HuH-7 (cell line): ENCODE measurements at regions not wholly inside any gene's neighbourhood (a gene's known extent, or its start where the extent isn't known, plus 50 kb on each side); places are given as distances from the start of the nearest gene placed in this dataset.

ENCODE experiments used
- DNase-seq: peaks from one replicate; pipeline ENCODE4 v3.0.0; 2011; ENCODE audit warnings: low spot score

DNA sequence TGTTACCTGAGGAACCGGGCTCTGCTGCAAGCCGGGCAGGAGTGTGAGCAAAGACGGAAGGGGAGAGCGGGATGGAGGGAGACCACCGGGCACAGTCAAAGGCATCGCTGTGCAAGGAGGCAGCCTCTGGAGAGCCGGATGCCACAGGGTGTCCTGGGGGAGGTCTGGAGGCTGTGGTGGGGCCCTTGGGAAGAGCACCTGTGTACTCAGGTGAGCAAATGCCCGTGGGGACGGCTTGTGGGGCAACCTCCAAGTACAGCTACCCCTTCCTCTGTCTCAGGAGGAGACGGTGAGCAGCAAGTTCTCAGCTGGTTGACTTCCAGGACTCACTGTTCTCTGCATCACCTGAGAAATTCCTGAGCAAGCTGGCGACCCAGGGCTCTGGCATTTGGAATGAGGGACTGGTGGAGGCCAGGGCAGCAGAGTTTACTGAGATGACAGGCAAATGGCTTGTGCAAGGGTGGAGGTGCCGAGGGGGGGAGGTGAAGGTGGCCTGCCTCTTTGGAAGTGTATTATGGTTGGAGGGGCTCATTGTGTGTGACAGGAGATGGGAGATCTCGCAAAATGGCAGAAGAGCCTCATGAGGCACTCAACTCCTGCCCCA is 345.2 kb upstream of the SHH start:
- DNase-seq: no peak

GRCh38 chr7:156156734-156157408 is 344.6 kb upstream of the SHH start:
- peak; percentile 64 for DNase-seq

- no peak for DNase-seq
These were observed 343.9 kb upstream of the SHH start for GRCh38 chr7:156155988-156156733.

GRCh38 chr7:156153590-156153989 is 341.3 kb upstream of the SHH start:
- DNase-seq: no peak

DNA sequence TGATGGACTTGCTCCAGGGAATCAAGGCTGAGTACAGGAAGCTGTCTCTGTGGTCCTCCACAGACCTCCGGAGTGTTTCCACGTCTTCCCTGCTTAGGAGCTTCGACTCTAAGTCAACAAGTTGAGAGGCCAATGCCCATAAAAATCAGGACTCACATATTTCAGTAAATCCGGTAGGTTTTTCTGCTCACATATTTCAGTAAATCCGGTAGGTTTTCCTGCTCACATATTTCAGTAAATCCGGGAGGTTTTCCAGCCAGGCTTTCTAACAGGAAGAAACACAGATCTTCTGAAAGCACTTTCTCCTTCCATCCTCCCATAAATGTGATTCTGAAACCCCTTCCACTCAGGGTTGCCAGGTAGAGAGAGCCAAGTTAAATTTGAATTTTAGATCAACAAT is 340.1 kb upstream of the SHH start:
- no peak for DNase-seq

- DNase-seq: no peak
These were observed 339.4 kb upstream of the SHH start for GRCh38 chr7:156151658-156152057.

DNA sequence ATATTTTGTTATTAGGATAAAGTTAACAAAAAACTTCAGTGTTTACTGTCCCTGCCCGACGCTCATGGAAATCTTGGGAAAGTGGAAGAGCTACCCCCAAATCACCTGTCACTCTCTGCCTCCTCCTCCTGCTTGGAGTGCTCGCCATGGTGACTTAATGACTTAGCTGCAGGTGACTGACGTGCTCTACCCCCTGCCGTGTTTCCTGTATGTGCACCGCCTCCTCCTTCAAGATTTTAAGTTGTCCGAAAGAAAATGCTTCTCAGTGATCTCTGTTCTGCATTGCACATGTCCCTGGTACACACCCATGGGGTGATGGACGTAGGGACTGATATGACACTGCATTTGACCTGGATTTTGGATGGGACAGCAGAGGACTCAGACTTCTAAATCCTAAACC is 338.8 kb upstream of the SHH start:
- DNase-seq: no peak

- no peak for DNase-seq
These were observed 336.7 kb upstream of the SHH start for GRCh38 chr7:156148995-156149394.

DNA sequence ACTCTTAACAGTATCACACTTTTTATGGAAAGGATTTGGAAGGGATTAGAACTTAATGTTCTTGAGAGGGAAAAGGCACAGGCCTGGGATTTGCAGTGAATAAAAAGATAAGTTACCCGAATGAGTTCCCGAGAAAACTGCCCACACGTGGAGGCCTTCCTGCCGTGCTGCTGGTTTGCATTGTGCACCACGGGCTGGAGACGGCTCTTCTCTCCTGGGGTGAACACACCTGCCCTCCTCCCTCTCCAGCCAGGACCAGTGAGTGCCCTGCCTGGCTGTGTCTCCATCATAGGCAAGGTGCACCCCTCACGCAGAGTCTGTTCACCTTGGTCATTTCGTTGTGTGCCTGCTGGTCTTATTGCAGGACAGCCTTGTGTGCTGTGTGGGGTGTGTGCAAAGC is 336.3 kb upstream of the SHH start:
- DNase-seq: no peak

DNA sequence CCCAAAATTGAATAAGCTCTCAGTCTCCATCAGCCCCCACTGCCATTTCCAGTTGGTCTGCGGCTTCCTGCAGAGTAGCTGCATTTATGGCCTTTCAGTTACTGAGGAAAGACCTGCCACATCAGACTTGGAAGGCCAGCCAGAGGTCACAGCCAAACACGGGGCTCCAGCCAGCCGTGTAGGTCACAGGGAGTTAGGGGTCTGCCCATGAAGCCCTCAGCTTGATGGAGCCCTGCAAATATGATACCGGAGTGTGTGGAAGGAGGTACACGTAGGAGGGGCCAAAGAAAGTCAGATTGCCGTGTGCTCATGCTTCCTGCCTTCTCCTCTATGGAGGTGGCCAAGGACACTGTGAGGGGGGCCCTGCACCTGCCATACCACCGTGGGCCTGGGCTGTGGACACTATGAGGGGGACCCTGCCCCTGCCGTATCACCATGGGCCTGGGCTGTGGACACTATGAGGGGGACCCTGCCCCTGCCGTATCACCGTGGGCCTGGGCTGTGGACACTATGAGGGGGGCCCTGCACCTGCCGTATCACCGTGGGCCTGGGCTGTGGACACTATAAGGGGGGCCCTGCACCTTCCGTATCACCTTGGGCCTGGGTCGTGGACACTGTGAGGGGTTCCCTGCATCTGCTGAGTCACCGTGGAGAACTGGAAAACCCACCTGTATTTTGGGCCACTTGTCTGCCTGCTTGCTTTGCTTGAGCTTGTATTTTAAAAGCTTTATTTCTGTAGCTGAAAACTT is 335.7 kb upstream of the SHH start:
- no peak for DNase-seq

DNA sequence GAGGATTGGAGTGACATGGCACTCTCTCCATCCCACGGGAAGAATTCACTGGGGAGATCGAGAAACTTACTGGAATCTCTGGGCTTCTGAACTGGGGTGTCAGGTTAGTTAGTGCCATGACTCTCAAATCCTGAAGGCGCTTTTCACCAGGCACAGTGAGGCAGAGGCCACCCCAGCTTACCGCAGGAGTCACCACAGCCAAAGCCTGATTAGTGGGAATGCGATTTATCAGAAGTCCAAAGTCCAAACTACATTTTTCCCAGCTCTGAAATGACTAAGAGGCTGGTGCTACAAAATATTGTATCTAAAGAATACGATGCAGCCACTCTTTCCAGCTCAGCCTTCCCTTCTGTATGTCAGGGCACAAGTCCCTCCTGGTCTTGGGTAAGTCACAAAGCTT is 334.8 kb upstream of the SHH start:
- DNase-seq: no peak

DNA sequence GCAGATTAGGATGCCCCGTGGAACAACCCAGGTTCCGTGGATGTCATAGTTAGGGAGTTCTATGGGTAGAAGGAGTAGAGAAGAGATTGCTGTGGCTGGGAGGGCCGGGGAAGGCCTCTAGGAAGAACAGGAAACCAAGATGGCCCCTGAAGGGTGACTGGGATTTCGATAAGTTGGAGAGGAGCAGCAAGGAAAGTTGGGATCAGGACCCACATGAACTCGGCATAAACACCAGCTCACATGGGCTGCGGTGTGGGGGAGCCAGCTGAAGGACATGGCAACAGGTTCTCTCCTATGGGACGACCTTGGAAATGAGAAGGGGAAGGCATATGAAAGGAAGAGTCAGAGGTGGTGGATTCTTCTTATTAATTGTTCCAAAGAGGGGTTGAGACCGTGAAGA is 333.7 kb upstream of the SHH start:
- DNase-seq: no peak

DNA sequence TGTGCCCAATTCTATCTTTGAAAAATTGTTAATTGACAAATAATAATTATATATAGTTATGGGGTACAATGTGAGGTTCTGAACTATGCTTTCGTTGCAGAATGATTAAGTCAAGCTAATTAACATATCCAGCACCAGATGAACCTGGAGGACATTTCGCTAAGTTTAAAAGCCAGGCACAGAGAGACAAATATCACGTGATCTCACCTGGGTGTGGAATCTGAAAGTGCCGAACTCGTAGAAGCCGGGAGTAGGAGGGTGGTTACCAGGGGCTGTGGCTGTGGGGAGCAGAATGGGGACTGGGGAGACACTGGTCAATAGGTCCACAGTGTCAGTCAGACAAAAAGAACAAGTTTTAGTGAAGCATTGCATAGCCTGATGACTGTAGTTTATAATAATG is 332.9 kb upstream of the SHH start:
- DNase-seq: no peak

GRCh38 chr7:156143683-156144082 is 331.4 kb upstream of the SHH start:
- no peak for DNase-seq

GRCh38 chr7:156143158-156143557 is 330.9 kb upstream of the SHH start:
- no peak for DNase-seq

GRCh38 chr7:156141941-156142340 is 329.7 kb upstream of the SHH start:
- DNase-seq: no peak

- no peak for DNase-seq
These were observed 328.6 kb upstream of the SHH start for GRCh38 chr7:156140896-156141295.

DNA sequence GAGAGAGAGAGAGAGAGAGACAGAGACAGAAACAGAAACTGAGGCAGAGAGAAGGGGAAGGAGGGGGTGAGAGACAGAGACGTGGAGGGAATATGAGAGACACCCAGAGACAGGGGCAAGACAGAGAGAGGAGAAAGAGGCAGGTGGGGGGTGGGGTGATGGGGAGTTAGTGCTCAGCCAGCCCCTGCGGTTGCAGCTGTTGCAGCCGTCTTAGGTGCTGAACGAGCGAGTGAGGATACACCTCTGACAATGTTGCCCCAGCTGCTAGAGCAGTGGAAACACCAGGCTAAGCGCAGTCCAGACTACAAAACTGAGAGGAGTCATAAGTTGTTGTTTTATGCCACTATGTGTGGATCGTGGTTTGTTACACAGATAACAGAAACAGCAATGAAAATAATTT is 328.2 kb upstream of the SHH start:
- DNase-seq: no peak

DNA sequence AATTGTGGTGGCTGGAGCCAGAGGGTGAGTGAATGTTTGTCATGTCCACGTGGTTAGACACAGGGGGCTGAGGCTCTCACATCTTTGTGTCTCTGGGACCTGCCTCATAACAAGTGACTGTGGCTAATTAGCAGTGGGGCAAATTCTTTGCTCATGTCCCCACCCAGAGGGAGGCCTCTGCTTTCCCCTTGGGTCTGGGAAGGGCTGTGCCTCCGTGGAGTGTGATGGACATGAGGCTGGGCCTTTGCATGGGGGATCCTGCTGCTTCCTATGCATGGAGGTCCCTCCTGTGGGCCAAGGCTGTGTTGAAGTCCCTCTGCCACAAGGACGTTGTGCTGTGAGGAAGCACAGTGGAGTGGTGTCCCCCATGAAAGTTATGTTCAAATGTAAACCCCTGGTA is 327.4 kb upstream of the SHH start:
- DNase-seq: no peak

DNA sequence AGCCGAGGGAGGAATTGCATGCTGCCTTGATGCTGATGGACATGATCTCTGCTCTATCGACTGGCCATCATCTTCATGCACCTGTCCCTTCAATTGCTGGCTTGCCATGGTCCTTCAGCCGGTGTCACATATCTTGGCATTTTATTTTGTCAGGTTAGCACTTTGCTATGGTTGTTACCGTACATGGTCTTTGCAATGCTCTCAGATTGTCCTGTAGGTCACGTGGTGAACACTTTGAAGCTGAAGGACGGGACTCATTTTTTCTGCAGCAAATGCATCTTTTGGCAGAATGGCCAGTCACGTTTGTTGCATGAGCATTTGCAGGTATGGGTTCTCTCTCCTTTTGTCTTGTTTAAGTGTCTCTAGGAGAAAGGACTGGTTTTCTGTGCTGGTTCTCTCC is 326.8 kb upstream of the SHH start:
- DNase-seq: no peak

GRCh38 chr7:156131881-156132280 is 319.6 kb upstream of the SHH start:
- no peak for DNase-seq

GRCh38 chr7:156129522-156129921 is 317.3 kb upstream of the SHH start:
- DNase-seq: no peak

GRCh38 chr7:156128496-156128895 is 316.2 kb upstream of the SHH start:
- DNase-seq: no peak
